ENCODE measurements at regions not wholly inside any gene's neighbourhood (a gene's known extent, or its start where the extent isn't known, plus 50 kb on each side); places are given as distances from the start of the nearest gene placed in this dataset.
"Not testable (repeated sequence)": the region's sequence is repeated elsewhere in the genome, so short reads cannot be mapped to it uniquely, and the experiment has no call there.

- WGBS (ENCODE audit: insufficient coverage, low coverage, low lambda C conversion rate, missing lambda C conversion rate) = 27% methylated on average over 1 of the region's 1 CpG
- Histone ChIP-seq H3K36me3 (no peaks in the 10 kb centered on the region), H3K27ac (no peak overlapping the region), H3K4me3 (no peak overlapping the region), H3K9me3 (no peaks in the 10 kb centered on the region), H3K4me1 (no peaks in the 10 kb centered on the region), H3K27me3 (no peaks in the 10 kb centered on the region)
- intact Hi-C loops (cut with DNase I) = no loop called here
- DNase-seq (no peak), ATAC-seq (no peak)
- TF ChIP-seq, protein P1, sequence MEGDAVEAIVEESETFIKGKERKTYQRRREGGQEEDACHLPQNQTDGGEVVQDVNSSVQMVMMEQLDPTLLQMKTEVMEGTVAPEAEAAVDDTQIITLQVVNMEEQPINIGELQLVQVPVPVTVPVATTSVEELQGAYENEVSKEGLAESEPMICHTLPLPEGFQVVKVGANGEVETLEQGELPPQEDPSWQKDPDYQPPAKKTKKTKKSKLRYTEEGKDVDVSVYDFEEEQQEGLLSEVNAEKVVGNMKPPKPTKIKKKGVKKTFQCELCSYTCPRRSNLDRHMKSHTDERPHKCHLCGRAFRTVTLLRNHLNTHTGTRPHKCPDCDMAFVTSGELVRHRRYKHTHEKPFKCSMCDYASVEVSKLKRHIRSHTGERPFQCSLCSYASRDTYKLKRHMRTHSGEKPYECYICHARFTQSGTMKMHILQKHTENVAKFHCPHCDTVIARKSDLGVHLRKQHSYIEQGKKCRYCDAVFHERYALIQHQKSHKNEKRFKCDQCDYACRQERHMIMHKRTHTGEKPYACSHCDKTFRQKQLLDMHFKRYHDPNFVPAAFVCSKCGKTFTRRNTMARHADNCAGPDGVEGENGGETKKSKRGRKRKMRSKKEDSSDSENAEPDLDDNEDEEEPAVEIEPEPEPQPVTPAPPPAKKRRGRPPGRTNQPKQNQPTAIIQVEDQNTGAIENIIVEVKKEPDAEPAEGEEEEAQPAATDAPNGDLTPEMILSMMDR (IDR thresholded peaks at IDR 0.05) = no peak
Observed at GRCh38 chr3:75232216-75232615, 431.9 kb upstream of the FRG2C start.

DNA sequence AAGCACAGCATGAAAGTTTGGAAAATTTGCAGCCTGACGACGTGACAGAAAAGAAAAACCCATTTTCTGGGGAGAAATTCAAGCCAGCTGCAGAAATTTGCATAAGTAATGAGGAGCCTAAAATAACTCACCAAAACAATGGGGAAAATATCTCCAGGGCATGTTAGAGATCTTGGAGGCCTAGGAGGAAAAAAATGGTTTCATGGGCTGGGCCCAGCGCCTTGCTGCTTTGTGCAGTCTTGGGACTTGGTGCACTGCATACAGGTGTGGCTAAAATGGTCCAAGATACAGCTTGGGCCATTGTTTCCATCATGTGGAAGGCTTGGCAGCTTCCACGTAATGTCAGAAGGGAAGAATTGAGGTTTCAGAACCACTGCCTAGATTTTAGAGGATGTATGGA, 428.5 kb upstream of the FRG2C start:
- DNase-seq (no peak), ATAC-seq (no peak)
- H3K4me3 ChIP-seq = no peak overlapping the region
- no peaks in the 10 kb centered on the region for H3K9me3 ChIP-seq
- no peaks in the 10 kb centered on the region for H3K36me3 ChIP-seq
- no peaks in the 10 kb centered on the region for H3K27me3 ChIP-seq
- 56% methylated on average over 4 of the region's 4 CpGs for WGBS (ENCODE audit: insufficient coverage, low coverage, low lambda C conversion rate, missing lambda C conversion rate)
- TF ChIP-seq, protein P1 (IDR thresholded peaks at IDR 0.05) = no peak
- no peak for TF ChIP-seq POLR2A (IDR thresholded peaks at IDR 0.05)
- no peaks in the 10 kb centered on the region for H3K4me1 ChIP-seq
- intact Hi-C loops (cut with DNase I) = no loop called here
- H3K27ac ChIP-seq = no peak overlapping the region

DNA sequence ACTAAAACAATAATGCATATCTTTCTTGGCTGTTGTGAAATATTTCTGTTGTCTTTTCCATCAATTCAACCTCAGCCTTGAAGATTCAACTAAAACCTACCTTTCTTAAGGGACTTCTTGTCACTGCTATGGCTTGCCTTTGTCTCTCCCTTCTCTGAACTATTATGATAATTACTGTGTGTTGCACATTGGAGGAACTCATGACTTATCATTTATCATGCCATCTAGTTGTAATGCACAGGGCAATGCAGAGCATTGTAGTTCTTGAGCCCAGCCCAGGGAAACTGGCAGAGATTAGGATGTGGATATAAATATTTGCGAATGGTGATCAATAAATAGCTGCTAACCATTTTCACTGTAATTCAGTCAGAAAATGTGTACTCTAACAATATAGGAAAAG, 427.1 kb upstream of the FRG2C start:
- no peaks in the 10 kb centered on the region for H3K36me3 ChIP-seq
- no peak for ATAC-seq
- WGBS (ENCODE audit: insufficient coverage, low coverage, low lambda C conversion rate, missing lambda C conversion rate) = 42% methylated on average over 1 of the region's 1 CpG
- no peaks in the 10 kb centered on the region for H3K4me1 ChIP-seq
- no peaks in the 10 kb centered on the region for H3K27me3 ChIP-seq
- no peak overlapping the region for H3K27ac ChIP-seq
- intact Hi-C loops (cut with DNase I) = no loop called here
- TF ChIP-seq, protein P1 (IDR thresholded peaks at IDR 0.05) = no peak
- no peak for TF ChIP-seq POLR2A (IDR thresholded peaks at IDR 0.05)
- H3K4me3 ChIP-seq = no peak overlapping the region
- H3K9me3 ChIP-seq = no peaks in the 10 kb centered on the region
- no peak for DNase-seq

DNA sequence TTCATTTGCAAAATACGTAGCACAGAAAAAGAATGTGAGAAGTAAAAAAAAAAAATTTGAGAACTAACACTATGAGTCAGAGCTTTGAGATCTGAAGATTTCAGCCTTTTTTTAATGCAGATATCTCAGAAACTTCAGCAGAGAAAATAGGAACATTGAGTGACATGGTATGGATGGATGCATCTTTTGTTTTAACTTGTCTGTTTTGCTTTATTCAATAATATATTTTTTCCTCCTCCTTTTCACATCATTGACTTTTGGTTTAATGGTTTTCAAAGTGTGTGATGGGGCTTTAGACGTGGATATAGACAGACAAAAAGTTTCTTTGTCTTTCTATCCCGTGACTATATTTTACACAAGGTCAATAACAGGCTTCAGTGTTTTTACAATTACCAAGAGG, 426.7 kb upstream of the FRG2C start:
- intact Hi-C loops (cut with DNase I) = no loop called here
- WGBS (ENCODE audit: insufficient coverage, low coverage, low lambda C conversion rate, missing lambda C conversion rate) = 19% methylated on average over 3 of the region's 3 CpGs
- no peak for TF ChIP-seq POLR2A (IDR thresholded peaks at IDR 0.05)
- TF ChIP-seq, protein P1 (IDR thresholded peaks at IDR 0.05) = no peak
- H3K4me1 ChIP-seq = no peaks in the 10 kb centered on the region
- DNase-seq = no peak
- H3K4me3 ChIP-seq = no peak overlapping the region
- no peak overlapping the region for H3K27ac ChIP-seq
- ATAC-seq = no peak
- no peaks in the 10 kb centered on the region for H3K36me3 ChIP-seq
- H3K9me3 ChIP-seq = no peaks in the 10 kb centered on the region
- no peaks in the 10 kb centered on the region for H3K27me3 ChIP-seq

- ATAC-seq; intact Hi-C loops (cut with DNase I): not testable (repeated sequence)
- 51% methylated on average over 5 of the region's 5 CpGs for WGBS (ENCODE audit: insufficient coverage, low coverage, low lambda C conversion rate, missing lambda C conversion rate)
Observed at GRCh38 chr3:75241226-75241962, 422.7 kb upstream of the FRG2C start.

More at GRCh38 chr3:75241226-75241962, 422.7 kb upstream of the FRG2C start:
- not testable (repeated sequence) for H3K36me3 ChIP-seq, H3K4me3 ChIP-seq, DNase-seq, H3K9me3 ChIP-seq, H3K27ac ChIP-seq, H3K27me3 ChIP-seq, H3K4me1 ChIP-seq

Measured in right lobe of liver (tissue), 6 donors.